Osteoblast (primary cell): ENCODE measurements at regions not wholly inside any gene's neighbourhood (a gene's known extent, or its start where the extent isn't known, plus 50 kb on each side); places are given as distances from the start of the nearest gene placed in this dataset.

Source experiments
- DNase-seq: peaks from one replicate; pipeline ENCODE4 v3.0.0; 2011; ENCODE audit warnings: low spot score, mixed read lengths; ENCODE audit not compliant: insufficient read length; ENCODE audit errors: missing footprints
- H2AFZ ChIP-seq: 2 replicates; pipeline ENCODE4 v1.6.0; 2011; ENCODE audit warnings: mild to moderate bottlenecking, low read length
- H3K27ac ChIP-seq: 2 replicates; pipeline ENCODE4 v1.5.1; 2011; ENCODE audit warnings: mild to moderate bottlenecking, low read depth, low read length, moderate library complexity
- H3K27me3 ChIP-seq: 2 replicates; pipeline ENCODE4 v1.6.0; 2012; ENCODE audit warnings: mild to moderate bottlenecking, control low read depth, inconsistent platforms, low read length, moderate library complexity; ENCODE audit not compliant: insufficient read depth
- H3K36me3 ChIP-seq: 2 replicates; pipeline ENCODE4 v1.5.1; 2011; ENCODE audit warnings: mild to moderate bottlenecking, low read length, control low read depth, moderate library complexity; ENCODE audit not compliant: insufficient read depth
- H3K4me1 ChIP-seq: 2 replicates; pipeline ENCODE4 v1.5.1; 2011; ENCODE audit warnings: mild to moderate bottlenecking, low read length, control low read depth, moderate library complexity; ENCODE audit not compliant: insufficient read depth
- H3K4me2 ChIP-seq: 2 replicates; pipeline ENCODE4 v1.6.0; 2011; ENCODE audit warnings: mild to moderate bottlenecking, low read length; ENCODE audit not compliant: insufficient read depth
- H3K4me3 ChIP-seq: fragments of 200-600 bp; sonication (generic); 3 replicates; pipeline ENCODE4 v1.5.1; 2012; ENCODE audit warnings: mild to moderate bottlenecking, low read length, inconsistent platforms; ENCODE audit not compliant: insufficient read depth
- H3K79me2 ChIP-seq: 2 replicates; pipeline ENCODE4 v1.6.0; 2012; ENCODE audit warnings: mild to moderate bottlenecking, low read length, control low read depth, inconsistent platforms; ENCODE audit not compliant: insufficient read depth
- H3K9me3 ChIP-seq: 2 replicates; pipeline ENCODE4 v1.5.1; 2011; ENCODE audit warnings: low read depth, low read length, control low read depth
- H4K20me1 ChIP-seq: 2 replicates; pipeline ENCODE4 v1.6.0; 2012; ENCODE audit warnings: mild to moderate bottlenecking, low read length, control low read depth; ENCODE audit not compliant: insufficient read depth
- CTCF ChIP-seq: IDR thresholded peaks from 2 replicates; pipeline ENCODE4 v1.5.1; 2011; ENCODE audit warnings: mild to moderate bottlenecking, low read depth, low read length, moderate library complexity; ENCODE audit errors: extremely low read depth

DNA sequence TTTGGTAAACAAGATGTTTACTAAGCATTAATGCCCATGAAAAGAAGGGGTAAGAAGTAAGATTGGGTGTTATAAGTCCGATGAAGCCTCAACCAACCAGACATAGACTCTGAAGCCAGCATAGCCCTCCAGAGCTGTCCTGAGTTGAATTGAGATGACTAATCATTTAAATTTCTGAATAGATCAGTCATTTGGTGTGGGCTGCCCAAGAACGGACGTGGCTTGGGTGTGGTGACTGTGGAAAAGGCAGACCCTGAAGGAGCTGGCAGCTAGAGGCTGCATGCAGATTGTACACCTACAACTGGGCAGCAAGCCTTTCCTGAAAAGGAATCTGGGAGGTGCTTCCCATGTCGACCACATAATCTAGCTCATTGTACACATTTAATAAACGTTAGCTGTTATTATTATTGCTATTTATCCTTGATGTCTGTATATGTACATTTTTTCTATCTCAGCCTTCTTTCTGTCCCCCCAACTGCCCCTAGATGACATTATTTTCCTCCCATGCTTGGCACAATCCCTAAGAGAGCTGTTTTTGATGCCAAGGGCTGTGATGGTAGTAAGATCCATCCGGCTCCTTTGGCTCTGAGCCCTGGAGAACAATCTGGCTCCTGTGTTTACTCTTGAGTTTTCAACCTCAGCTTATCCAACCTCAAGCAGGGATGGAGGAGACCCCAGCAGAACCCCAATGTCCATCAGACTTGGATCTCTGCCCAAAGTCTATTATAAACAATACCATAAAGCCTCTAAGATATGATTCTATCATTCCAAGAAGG lies 57.6 kb upstream of the JAG1 start:
- H3K4me2 ChIP-seq: peak overlapping the region; percentile 65

DNA sequence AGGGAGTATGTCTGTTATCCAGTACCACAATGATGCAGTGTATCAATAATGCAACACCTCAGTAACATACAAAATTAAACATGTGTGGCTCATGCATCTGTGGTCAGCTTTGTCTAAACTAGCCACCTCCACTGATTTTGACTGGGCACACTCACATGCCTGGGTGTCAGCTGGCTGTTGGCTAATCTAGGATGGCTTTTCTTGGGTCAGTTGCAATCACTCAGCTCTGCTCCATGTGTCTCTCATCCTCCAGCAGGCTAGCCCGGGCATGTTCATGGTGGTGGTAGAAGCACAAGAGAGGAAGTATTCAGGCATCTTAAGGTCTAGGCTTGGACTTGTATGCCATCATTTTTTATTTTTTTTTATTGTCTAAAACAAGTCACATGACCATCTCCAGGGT lies 59.3 kb upstream of the JAG1 start:
- H3K4me2 ChIP-seq: no peak overlapping the region
- H3K36me3 ChIP-seq: no peaks in the 10 kb centered on the region
- H3K4me1 ChIP-seq: peaks cover 24% of the 10 kb centered on the region
- H3K4me3 ChIP-seq: no peak overlapping the region
- TF ChIP-seq CTCF: no peak
- H2AFZ ChIP-seq: peak overlapping the region; percentile 24
- no peaks in the 10 kb centered on the region for H3K79me2 ChIP-seq
- H3K9me3 ChIP-seq: no peaks in the 10 kb centered on the region
- H3K27me3 ChIP-seq: no peaks in the 10 kb centered on the region
- H3K27ac ChIP-seq: no peak overlapping the region
- no peaks in the 10 kb centered on the region for H4K20me1 ChIP-seq
- no peak for DNase-seq

More for the DNA sequence above, 57.6 kb upstream of the JAG1 start:
- H3K79me2 ChIP-seq: no peaks in the 10 kb centered on the region
- H4K20me1 ChIP-seq: no peaks in the 10 kb centered on the region
- peak; percentile 45 for DNase-seq
- no peaks in the 10 kb centered on the region for H3K9me3 ChIP-seq
- no peak overlapping the region for H3K4me3 ChIP-seq
- no peak for TF ChIP-seq CTCF
- H3K27me3 ChIP-seq: no peaks in the 10 kb centered on the region
- H3K36me3 ChIP-seq: no peaks in the 10 kb centered on the region
- H3K27ac ChIP-seq: peak overlapping the region; percentile 62
- H2AFZ ChIP-seq: peak overlapping the region; percentile 13
- H3K4me1 ChIP-seq: peaks cover 24% of the 10 kb centered on the region

DNA sequence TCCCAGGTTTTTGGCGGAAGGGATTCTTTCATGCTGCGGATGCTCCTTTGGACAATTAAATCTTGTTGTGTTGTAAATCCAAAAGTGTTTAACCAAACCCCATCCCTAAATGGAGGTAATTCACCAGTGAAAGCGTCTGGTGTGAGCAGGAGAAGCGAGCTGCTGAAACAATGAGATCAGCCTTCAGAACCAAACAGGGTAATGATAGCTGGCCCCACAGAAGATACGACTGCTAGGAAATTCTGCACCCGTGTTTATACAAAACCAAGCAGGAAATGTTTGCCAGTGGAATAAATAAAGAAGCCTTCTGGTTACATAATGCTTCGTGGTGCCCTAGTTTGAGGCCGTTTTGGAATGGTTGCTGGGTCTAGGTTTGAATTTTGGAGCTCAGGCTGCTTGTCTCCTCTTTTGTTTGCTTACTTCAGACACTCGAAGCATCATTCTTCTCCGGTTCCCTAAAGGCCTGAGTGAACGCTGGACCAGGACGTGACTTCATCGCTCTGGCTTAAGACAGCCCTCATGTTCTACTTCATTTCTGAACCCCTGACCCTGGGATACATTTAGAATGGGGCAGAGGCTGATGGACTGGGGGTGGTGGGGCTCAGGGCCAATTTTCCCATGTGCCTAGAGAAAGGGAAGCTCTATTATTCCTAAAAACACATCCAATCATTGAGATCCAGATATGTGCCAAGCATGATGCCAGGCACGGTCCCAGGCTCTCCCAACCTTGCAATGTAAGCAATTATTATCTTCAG lies 61.6 kb upstream of the JAG1 start:
- Histone ChIP-seq H4K20me1 (no peaks in the 10 kb centered on the region), H3K27me3 (no peaks in the 10 kb centered on the region), H2AFZ (peak overlapping the region; percentile 84)

More for the DNA sequence above, 61.6 kb upstream of the JAG1 start:
- peak; percentile 51 for DNase-seq
- no peaks in the 10 kb centered on the region for H3K36me3 ChIP-seq
- H3K9me3 ChIP-seq: no peaks in the 10 kb centered on the region
- TF ChIP-seq CTCF: no peak
- no peak overlapping the region for H3K4me3 ChIP-seq
- H3K4me1 ChIP-seq: peaks cover 20% of the 10 kb centered on the region
- no peak overlapping the region for H3K27ac ChIP-seq
- H3K4me2 ChIP-seq: peak overlapping the region; percentile 11
- no peaks in the 10 kb centered on the region for H3K79me2 ChIP-seq
